HCT116 (cell line): ENCODE measurements at regions not wholly inside any gene's neighbourhood (a gene's known extent, or its start where the extent isn't known, plus 50 kb on each side); places are given as distances from the start of the nearest gene placed in this dataset.

Experiments
- ATAC-seq: fragments of 200-7000 bp; cut with Tn5 transposase; 2 replicates; pipeline ENCODE4 v1.9.1; 2020; ENCODE audit warnings: mild to moderate bottlenecking, moderate library complexity
- BruUV-seq: library from RNA; stranded (reverse); fragments of 400-500 nt; replicated peaks from 2 replicates; lab custom pipeline; 2021; lab: Mats Ljungman, UMichigan
- CTCF ChIA-PET: fragments of 300-600 bp; sonication (Branson Sonifier 250); formaldehyde crosslinking; loops from one replicate; lab custom pipeline; 2021; ENCODE audit warnings: antibody characterized with exemption; lab: Charles Lee
- POLR2A ChIA-PET: fragments of 300-600, 350-600 bp; sonication (Branson Sonifier 250); formaldehyde crosslinking; loops from one replicate; lab custom pipeline; 2021; ENCODE audit warnings: antibody characterized with exemption; lab: Charles Lee
- RAD21 ChIA-PET, 2 experiments: fragments of 300-600 bp; sonication (Branson Sonifier 250); formaldehyde crosslinking; loops; one replicate each; lab custom pipeline; 2023; ENCODE audit warnings: low total read pairs in 2 of 2; ENCODE audit not compliant: uncharacterized antibody in 2 of 2, unreplicated experiment in 2 of 2, low non-redundant PET in 1 of 2; lab: Charles Lee
- DNase-seq: peaks from one replicate; pipeline ENCODE4 v3.0.0-alpha.2; 2010; ENCODE audit warnings: low read depth, low spot score
- H2AFZ ChIP-seq: fragments of 200-600 bp; shearing (Covaris generic), sonication (generic); 2 replicates; pipeline ENCODE4 v1.6.1; 2017; ENCODE audit warnings: low read depth, mixed run types, mixed read lengths, antibody characterized with exemption, low read length; ENCODE audit not compliant: poor library complexity, severe bottlenecking
- H3K27ac ChIP-seq: 2 replicates; pipeline ENCODE4 v1.5.1; 2012; ENCODE audit warnings: low read depth, low read length
- H3K27me3 ChIP-seq: fragments of 200-600 bp; sonication (generic); 2 replicates; pipeline ENCODE4 v1.6.1; 2016; ENCODE audit warnings: mixed run types, low read length, mixed read lengths; ENCODE audit not compliant: insufficient read depth
- H3K36me3 ChIP-seq, 2 experiments: fragments of 200-500 bp in 1 of 2; fragments of 200-600 bp in 1 of 2; sonication (Bioruptor generic) in 1 of 2; sonication (generic) in 1 of 2; 2 replicates each; pipeline versions ENCODE4 v1.5.1 to v1.6.1; 2014 to 2016; ENCODE audit warnings: low read length in 2 of 2, inconsistent platforms in 1 of 2, mixed read lengths in 1 of 2, mixed run types in 1 of 2; ENCODE audit not compliant: insufficient read depth in 2 of 2, control insufficient read depth in 1 of 2
- H3K4me1 ChIP-seq, 2 experiments: fragments of 200-600 bp in 1 of 2; sonication (generic) in 1 of 2; 2 replicates each; pipeline versions ENCODE4 v1.5.1 to v1.6.1; 2012 to 2017; ENCODE audit warnings: low read length in 2 of 2, inconsistent platforms in 1 of 2, mild to moderate bottlenecking in 1 of 2, mixed read lengths in 1 of 2, mixed run types in 1 of 2, moderate library complexity in 1 of 2; ENCODE audit not compliant: insufficient read depth in 2 of 2, control insufficient read depth in 1 of 2
- H3K4me2 ChIP-seq: fragments of 200-600 bp; sonication (generic); 2 replicates; pipeline ENCODE4 v1.6.1; 2017; ENCODE audit warnings: mixed run types, low read length, mixed read lengths
- H3K4me3 ChIP-seq, 2 experiments: fragments of 200-600 bp in 1 of 2; sonication (generic) in 1 of 2; replicated peaks in 1 of 2; 2 replicates each; pipeline ENCODE4 v1.5.1; 2011 to 2016; ENCODE audit warnings: low read length in 2 of 2, control low read depth in 1 of 2, low read depth in 1 of 2, mild to moderate bottlenecking in 1 of 2, mixed read lengths in 1 of 2, mixed run types in 1 of 2
- H3K79me2 ChIP-seq: fragments of 200-600 bp; sonication (generic); 2 replicates; pipeline ENCODE4 v1.6.1; 2017; ENCODE audit warnings: mild to moderate bottlenecking, mixed run types, low read length, moderate library complexity, mixed read lengths; ENCODE audit not compliant: insufficient read depth
- H3K9ac ChIP-seq: fragments of 200-600 bp; sonication (generic); 2 replicates; pipeline ENCODE4 v1.6.1; 2016; ENCODE audit warnings: low read length, mixed read lengths
- H3K9me2 ChIP-seq: fragments of 200-600 bp; sonication (generic), shearing (Covaris generic); 2 replicates; pipeline ENCODE4 v1.6.1; 2017; ENCODE audit warnings: mixed run types, mild to moderate bottlenecking, moderate library complexity; ENCODE audit not compliant: insufficient read depth
- H3K9me3 ChIP-seq, 2 experiments: fragments of 200-500 bp in 1 of 2; fragments of 200-600 bp in 1 of 2; sonication (Bioruptor generic) in 1 of 2; sonication (generic) in 1 of 2; 2 replicates each; pipeline ENCODE4 v1.6.1; 2014 to 2017; ENCODE audit warnings: low read length in 2 of 2, mixed read lengths in 2 of 2, inconsistent platforms in 1 of 2, low read depth in 1 of 2, mild to moderate bottlenecking in 1 of 2, mixed run types in 1 of 2, moderate library complexity in 1 of 2; ENCODE audit not compliant: control insufficient read depth in 1 of 2, insufficient read depth in 1 of 2
- H4K20me1 ChIP-seq: fragments of 200-600 bp; sonication (generic), shearing (Covaris generic); 2 replicates; pipeline ENCODE4 v1.6.1; 2017; ENCODE audit warnings: mixed run types, mild to moderate bottlenecking, moderate library complexity; ENCODE audit not compliant: insufficient read depth
- CTCF ChIP-seq, 3 experiments: fragments of 200-600 bp in 1 of 3; sonication (generic) in 1 of 3; IDR thresholded peaks in 2 of 3; conservative IDR thresholded peaks in 1 of 3; 2 replicates each; pipeline ENCODE4 v1.5.1; 2012 to 2017; ENCODE audit warnings: low read depth in 2 of 3, low read length in 2 of 3, antibody characterized with exemption in 1 of 3, borderline replicate concordance in 1 of 3, control low read depth in 1 of 3, mild to moderate bottlenecking in 1 of 3, mixed read lengths in 1 of 3, mixed run types in 1 of 3, moderate library complexity in 1 of 3; ENCODE audit not compliant: insufficient read depth in 1 of 3
- EZH2 ChIP-seq: fragments of 200-600 bp; sonication (generic); IDR thresholded peaks from 2 replicates; pipeline ENCODE4 v1.6.1; 2017; ENCODE audit warnings: antibody characterized with exemption, mixed run types
- EZH2phosphoT487 ChIP-seq: fragments of 200-600 bp; IDR thresholded peaks from 2 replicates; pipeline ENCODE4 v1.6.1; 2018; ENCODE audit warnings: antibody characterized with exemption, borderline replicate concordance
- RAD21 ChIP-seq: IDR thresholded peaks from 2 replicates; pipeline ENCODE4 v1.6.1; 2012; ENCODE audit warnings: low read depth, mild to moderate bottlenecking
- SP1 ChIP-seq: IDR thresholded peaks from 2 replicates; pipeline ENCODE4 v1.6.1; 2012; ENCODE audit warnings: low read depth
- ZBTB33 ChIP-seq: IDR thresholded peaks from 2 replicates; pipeline ENCODE4 v1.6.1; 2011; ENCODE audit warnings: mild to moderate bottlenecking, low read length, moderate library complexity; ENCODE audit not compliant: insufficient replicate concordance; ENCODE audit errors: extremely low read depth
- intact Hi-C: fragments of 100-400 bp; cut with micrococcal nuclease; formaldehyde crosslinking; loops from 2 replicates; pipeline ENCODE4 v1.10.0; 2022

GRCh38 chr16:87190288-87191230 is 126.6 kb downstream of the C16orf95 start:
- Histone ChIP-seq H3K36me3 (no peaks in the 10 kb centered on the region), H4K20me1 (no peaks in the 10 kb centered on the region), H3K27ac (no peak overlapping the region), H3K4me3 (no peak overlapping the region), H3K4me1 (no peaks in the 10 kb centered on the region), H3K9ac (no peak overlapping the region), H3K27me3 (no peaks in the 10 kb centered on the region), H3K4me2 (no peak overlapping the region), H3K9me3 (peaks cover 0 to 15% of the 10 kb centered on the region in 2 experiments; a peak in 1 of 4 replicates), H3K9me2 (no peaks in the 10 kb centered on the region), H2AFZ (no peak overlapping the region), H3K79me2 (no peaks in the 10 kb centered on the region)
- BruUV-seq = no TSS peak
- CTCF ChIA-PET = interaction anchor here (0.5 to 2.5 kb wide), 9 partner anchors 13 to 626 kb away, joined by 3 to 11 read pairs (median 5); no protein-coding TSS in a partner anchor
- ATAC-seq (peak; percentile 82), DNase-seq (peak; percentile 10)
- intact Hi-C loops = loop anchor here (1.0 kb wide), 1 partner anchor 627 kb away; no protein-coding TSS in a partner anchor
- POLR2A ChIA-PET = no interaction called here
- TF ChIP-seq RAD21 (peak; percentile 75), CTCF (IDR thresholded peaks at IDR 0.05 in 2 of 3, conservative IDR thresholded peaks at IDR 0.05 in 1 of 3; ENCODE audit: borderline replicate concordance in 1 of 3, insufficient read depth in 1 of 3, low read depth in 2 of 3, low read length in 2 of 3) (peak; percentile 66 to 73 (median 67); a peak in 5 of 6 replicates), SP1 (no peak), EZH2phosphoT487 (no peak), ZBTB33 (no peak), EZH2 (no peak)
- RAD21 ChIA-PET = interaction anchor here in 1 of 2 experiments (1.1 kb wide), 1 partner anchor 114 kb away, joined by 3 read pairs; no protein-coding TSS in a partner anchor
